HG02678 (cell line): ENCODE measurements at regions not wholly inside any gene's neighbourhood (a gene's known extent, or its start where the extent isn't known, plus 50 kb on each side); places are given as distances from the start of the nearest gene placed in this dataset.
"Not testable (repeated sequence)": the region's sequence is repeated elsewhere in the genome, so short reads cannot be mapped to it uniquely, and the experiment has no call there.

ENCODE experiments used
- ATAC-seq: cut with Tn5 transposase; IDR thresholded peaks from one replicate; pipeline ENCODE4 v1.9.1; 2021; ENCODE audit warnings: mild to moderate bottlenecking, moderate library complexity; ENCODE audit not compliant: unreplicated experiment

- ATAC-seq: no peak
Measured at GRCh38 chr11:80343436-80343835, 902.6 kb upstream of the TENM4 start.

- no peak for ATAC-seq
Measured at GRCh38 chr11:80338231-80338630, 897.4 kb upstream of the TENM4 start.

GRCh38 chr11:80331694-80332093, 890.9 kb upstream of the TENM4 start:
- no peak for ATAC-seq

- no peak for ATAC-seq
Measured at GRCh38 chr11:80330264-80330663, 889.4 kb upstream of the TENM4 start.

GRCh38 chr11:80328774-80329173, 887.9 kb upstream of the TENM4 start:
- ATAC-seq: no peak

- no peak for ATAC-seq
Measured at GRCh38 chr11:80327956-80328614, 887.3 kb upstream of the TENM4 start.

GRCh38 chr11:80321786-80322185, 881.0 kb upstream of the TENM4 start:
- ATAC-seq: no peak

GRCh38 chr11:80320765-80321164, 879.9 kb upstream of the TENM4 start:
- no peak for ATAC-seq

- no peak for ATAC-seq
Measured at GRCh38 chr11:80320226-80320625, 879.4 kb upstream of the TENM4 start.

GRCh38 chr11:80317612-80318011, 876.8 kb upstream of the TENM4 start:
- no peak for ATAC-seq

GRCh38 chr11:80315200-80315599, 874.4 kb upstream of the TENM4 start:
- ATAC-seq: no peak

- ATAC-seq: no peak
Measured at GRCh38 chr11:80309301-80309700, 868.5 kb upstream of the TENM4 start.

- no peak for ATAC-seq
Measured at GRCh38 chr11:80307676-80308075, 866.8 kb upstream of the TENM4 start.

GRCh38 chr11:80297858-80298632, 857.2 kb upstream of the TENM4 start:
- ATAC-seq: no peak

GRCh38 chr11:80293293-80293692, 852.5 kb upstream of the TENM4 start:
- no peak for ATAC-seq

- ATAC-seq: no peak
Measured at GRCh38 chr11:80284946-80285785, 844.3 kb upstream of the TENM4 start.

- no peak for ATAC-seq
Measured at GRCh38 chr11:80282643-80283042, 841.8 kb upstream of the TENM4 start.

GRCh38 chr11:80281194-80281593, 840.4 kb upstream of the TENM4 start:
- no peak for ATAC-seq

- ATAC-seq: no peak
Measured at GRCh38 chr11:80280737-80281136, 839.9 kb upstream of the TENM4 start.

- no peak for ATAC-seq
Measured at GRCh38 chr11:80261776-80262175, 820.9 kb upstream of the TENM4 start.

- not testable (repeated sequence) for ATAC-seq
Measured at GRCh38 chr11:80257319-80258015, 816.6 kb upstream of the TENM4 start.
